ENCODE measurements at regions not wholly inside any gene's neighbourhood (a gene's known extent, or its start where the extent isn't known, plus 50 kb on each side); places are given as distances from the start of the nearest gene placed in this dataset.

- TF ChIP-seq POLR2A (IDR thresholded peaks at IDR 0.05) (no peak), POLR2AphosphoS5 (IDR thresholded peaks at IDR 0.05) (no peak)
Measured at GRCh38 chr18:77529492-77530176, 280.0 kb downstream of the GALR1 start.
